HG02623 (cell line): ENCODE measurements at regions not wholly inside any gene's neighbourhood (a gene's known extent, or its start where the extent isn't known, plus 50 kb on each side); places are given as distances from the start of the nearest gene placed in this dataset.
A peak's percentile ranks its signal among the peaks of the same experiment; 100 is the strongest.

Experiments
- ATAC-seq: cut with Tn5 transposase; IDR thresholded peaks from one replicate; pipeline ENCODE4 v1.9.1; 2021; ENCODE audit warnings: moderate library complexity; ENCODE audit not compliant: unreplicated experiment

GRCh38 chr1:59136541-59137275 lies 160.2 kb upstream of the FGGY start:
- ATAC-seq, result no peak

DNA sequence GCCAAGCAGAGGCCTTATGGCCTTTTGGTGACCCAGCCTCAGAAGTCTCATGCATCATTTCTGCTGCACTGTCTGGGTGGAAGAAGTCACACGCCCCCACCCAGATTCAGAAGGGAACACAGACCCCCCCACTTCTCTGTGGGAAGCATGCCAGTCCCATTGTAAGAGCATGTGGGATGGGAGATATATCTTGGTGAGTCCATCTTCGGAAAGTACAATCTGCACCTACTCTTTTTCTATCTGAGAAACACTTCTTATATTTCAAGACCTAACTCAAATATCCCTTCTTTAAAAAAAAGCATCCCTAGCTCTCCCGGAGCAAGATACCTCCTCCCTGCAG lies 159.6 kb upstream of the FGGY start:
- ATAC-seq, result no peak

- no peak for ATAC-seq
Measured at GRCh38 chr1:59137968-59138367, 158.9 kb upstream of the FGGY start.

DNA sequence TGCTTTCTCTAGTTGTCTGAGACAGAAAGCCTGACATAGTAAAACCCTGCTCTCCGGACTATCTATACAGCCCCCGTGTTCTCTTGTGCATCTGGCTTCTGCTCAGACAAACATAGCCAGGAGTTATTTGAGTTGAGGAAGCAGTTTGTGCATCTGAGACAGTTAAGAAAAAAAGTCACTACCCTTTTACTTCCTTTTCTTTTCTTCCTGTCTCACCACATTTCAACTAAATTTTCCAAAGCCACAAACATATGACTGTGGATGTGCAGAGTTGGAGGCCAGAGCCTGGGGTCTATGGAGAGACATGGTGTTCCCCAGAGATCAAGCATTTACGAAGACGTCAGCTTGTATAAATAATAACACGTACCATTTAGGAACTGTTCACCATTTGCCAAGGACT lies 158.5 kb upstream of the FGGY start:
- ATAC-seq, result no peak

GRCh38 chr1:59139396-59139795 lies 157.5 kb upstream of the FGGY start:
- no peak for ATAC-seq

GRCh38 chr1:59141267-59141863 lies 155.5 kb upstream of the FGGY start:
- ATAC-seq, result no peak

- ATAC-seq, result no peak
Measured at GRCh38 chr1:59142311-59143132, 154.4 kb upstream of the FGGY start.

DNA sequence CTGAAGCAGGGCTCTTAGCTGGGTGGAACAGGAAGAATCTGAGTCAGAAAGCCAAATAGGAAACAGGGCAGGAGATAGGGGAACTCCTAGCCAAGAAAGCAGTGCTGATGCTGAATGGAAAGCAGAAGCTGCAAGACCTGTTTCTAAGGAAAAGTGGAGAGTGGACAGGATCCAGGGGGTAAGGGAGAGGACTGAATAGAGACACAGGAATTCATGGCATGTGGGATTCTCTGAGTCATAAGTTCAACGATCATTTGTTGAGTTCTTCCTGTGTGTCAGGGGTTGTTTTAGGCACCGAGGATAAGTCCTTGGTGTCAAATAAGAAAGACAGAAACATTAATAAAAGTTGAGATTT lies 153.8 kb upstream of the FGGY start:
- no peak for ATAC-seq

DNA sequence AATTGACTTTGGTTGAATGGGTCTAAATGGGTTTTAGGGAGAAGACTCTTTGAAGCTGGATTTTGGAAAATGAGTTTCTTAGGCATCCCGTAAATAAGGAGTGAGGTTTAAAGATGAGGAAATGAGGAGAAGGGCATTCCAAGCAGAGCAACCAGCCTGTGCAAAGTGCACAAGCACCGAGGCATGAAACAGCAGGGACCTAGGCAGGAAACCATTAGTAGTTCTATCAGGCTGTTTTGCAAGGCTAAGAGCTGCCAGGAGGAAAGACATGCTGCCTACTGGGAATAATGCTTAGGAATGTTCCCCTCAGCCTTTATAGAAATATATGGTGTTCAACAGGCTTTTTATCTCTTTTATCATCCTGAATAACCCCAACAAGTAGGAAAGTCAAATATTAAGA lies 153.1 kb upstream of the FGGY start:
- ATAC-seq, result no peak

DNA sequence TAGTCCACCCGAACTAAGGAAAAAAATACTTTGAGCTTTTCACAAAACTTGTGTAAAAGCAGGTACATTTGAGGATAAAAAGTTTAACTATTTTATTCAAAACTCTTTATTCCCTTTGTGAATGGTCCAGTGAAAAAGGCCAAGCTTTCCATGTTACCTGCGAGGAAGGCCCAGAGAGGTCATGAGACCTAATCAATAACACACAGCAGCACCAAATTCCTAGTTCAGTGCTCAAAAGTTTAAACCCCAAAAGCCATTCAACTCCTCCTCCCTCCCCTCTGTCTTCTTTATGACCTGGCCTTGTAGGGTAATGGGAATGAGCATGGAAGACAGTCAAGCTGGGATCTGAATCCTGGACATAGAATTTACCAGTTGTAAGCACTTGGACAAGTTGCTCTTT lies 151.9 kb upstream of the FGGY start:
- no peak for ATAC-seq

DNA sequence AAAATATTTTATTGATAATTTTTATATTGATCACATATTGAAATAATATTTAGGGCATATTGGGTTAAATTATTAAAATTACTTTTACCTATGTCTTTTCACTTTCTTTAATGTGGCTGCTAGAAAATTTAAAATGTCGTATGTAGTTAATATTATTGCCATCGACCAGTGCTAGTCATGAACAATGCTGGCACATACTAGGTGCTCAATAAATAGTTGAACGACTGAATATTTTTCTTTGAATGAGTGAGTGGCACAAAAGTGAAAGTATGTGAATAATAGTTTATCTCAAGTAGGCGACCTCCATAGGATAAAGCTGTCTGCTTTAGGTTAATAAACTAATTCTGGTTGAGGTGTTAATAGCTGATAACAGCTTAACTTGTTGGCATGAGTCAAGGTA lies 150.8 kb upstream of the FGGY start:
- ATAC-seq, result no peak

GRCh38 chr1:59146651-59147358 lies 150.1 kb upstream of the FGGY start:
- ATAC-seq, result peak; percentile 50

GRCh38 chr1:59149435-59149834 lies 147.5 kb upstream of the FGGY start:
- ATAC-seq, result no peak

GRCh38 chr1:59150577-59151386 lies 146.1 kb upstream of the FGGY start:
- ATAC-seq, result peak; percentile 63

DNA sequence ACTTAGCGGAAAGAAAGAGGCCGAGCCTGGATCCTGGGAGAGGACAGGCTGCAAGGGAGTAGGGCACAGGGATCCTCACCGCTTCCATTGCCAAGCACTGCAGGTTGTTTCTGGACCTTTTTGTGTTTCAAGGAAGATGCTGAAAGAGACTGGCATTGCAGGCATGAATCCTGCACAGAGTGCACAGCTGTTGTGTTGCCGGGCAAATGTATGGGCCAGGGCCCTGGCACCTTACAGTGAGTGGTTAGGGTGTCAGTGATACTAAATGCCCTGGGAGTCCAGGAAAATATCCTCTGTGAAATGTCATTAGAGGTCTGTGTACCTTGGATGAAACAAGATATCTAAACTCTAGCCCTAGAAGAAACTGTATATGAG lies 145.5 kb upstream of the FGGY start:
- no peak for ATAC-seq

DNA sequence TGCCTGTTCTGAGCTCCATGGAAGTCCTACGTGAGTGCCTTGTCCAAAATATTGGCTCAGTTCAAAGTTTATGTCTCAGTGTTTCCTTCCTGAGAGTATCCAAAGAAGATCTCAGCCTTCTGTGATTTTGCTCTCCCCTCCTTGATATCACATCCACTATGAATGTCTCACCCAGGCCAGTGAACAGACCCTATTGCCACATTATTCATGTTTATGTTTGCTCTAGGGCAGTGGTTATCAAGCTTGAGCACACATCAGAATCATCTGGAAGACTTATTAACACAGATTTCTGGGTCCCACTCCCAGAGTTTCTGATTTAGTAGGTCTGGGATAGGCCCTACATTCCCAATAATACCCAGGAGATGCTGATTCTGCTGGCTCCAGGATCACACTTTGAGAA lies 145.0 kb upstream of the FGGY start:
- ATAC-seq, result no peak

DNA sequence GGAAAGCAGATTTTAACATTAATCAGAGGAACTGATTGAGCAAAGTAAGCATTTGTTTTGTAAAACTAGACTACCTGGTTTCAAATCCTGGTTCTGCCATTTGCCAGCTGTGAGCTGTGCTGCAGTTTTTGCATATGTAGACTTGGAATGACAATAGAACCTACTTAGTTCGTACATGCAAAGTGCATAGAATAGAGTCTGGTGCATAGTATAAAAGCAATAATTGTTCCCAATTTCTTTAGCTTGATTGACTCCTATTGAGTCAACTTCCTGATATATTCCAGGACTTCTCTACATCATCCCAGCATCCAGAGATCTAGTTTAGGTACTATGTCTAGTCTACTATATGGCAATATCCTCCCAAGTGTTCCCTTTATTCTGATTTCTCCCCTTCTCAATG lies 144.4 kb upstream of the FGGY start:
- no peak for ATAC-seq

DNA sequence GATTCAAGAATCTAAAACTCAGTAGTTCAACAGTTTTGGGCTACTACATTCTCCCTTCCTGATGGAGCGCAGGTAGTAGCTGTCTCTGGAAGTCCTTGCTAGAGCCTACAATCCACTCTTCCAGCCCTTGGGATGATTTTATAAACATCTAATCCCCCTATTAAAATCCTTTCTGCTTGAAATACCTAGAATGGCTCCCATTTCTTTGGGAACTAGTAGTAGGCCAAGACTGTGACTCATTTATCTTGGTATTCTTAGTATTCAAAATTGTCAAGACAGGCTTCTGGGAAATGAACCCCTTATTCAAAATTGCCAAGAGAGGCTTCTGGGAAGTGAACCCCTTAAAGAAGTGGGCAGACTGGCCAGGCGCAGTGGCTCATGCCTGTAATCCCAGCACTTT lies 142.5 kb upstream of the FGGY start:
- ATAC-seq, result no peak

- ATAC-seq, result no peak
Measured at GRCh38 chr1:59155351-59155750, 141.5 kb upstream of the FGGY start.

DNA sequence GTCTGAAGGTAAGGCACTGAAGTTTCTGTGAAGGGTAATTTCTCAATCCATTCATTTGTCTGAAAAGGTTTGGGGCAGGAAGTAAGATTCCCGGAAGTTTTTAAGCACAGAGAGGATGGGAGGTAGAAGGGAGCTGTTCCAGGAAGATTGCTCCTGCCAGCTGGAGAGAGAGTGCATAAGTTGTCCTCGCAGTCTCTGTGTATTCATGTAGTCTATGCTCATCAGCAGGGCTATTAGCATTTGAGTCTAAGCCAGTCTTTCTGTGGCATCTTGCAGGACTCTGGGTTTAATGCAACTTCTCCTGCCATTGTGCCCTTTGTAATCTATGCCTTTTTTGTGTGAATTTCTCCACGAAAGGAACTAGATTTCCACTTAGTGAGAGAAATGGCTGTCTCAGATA lies 140.8 kb upstream of the FGGY start:
- no peak for ATAC-seq
